Memory B cell (primary cell): ENCODE measurements at regions not wholly inside any gene's neighbourhood (a gene's known extent, or its start where the extent isn't known, plus 50 kb on each side); places are given as distances from the start of the nearest gene placed in this dataset.

Experiments used
- ATAC-seq: fragments of 150-1000 bp; cut with Tn5 transposase; 2 replicates; pipeline ENCODE4 v1.10.0; 2021; ENCODE audit warnings: low read depth, mild to moderate bottlenecking, moderate library complexity
- DNase-seq, 2 donors: peaks; one replicate each; pipeline ENCODE4 v3.0.0; 2022; ENCODE audit warnings: low spot score in 2 of 2
- H3K27ac Mint-ChIP-seq: one replicate; pipeline ENCODE4 v1.8.0; 2022; ENCODE audit warnings: mild to moderate bottlenecking, moderate library complexity, mixed read lengths
- H3K27me3 Mint-ChIP-seq: one replicate; pipeline ENCODE4 v1.8.0; 2022; ENCODE audit warnings: mixed read lengths
- H3K36me3 Mint-ChIP-seq: one replicate; pipeline ENCODE4 v1.8.0; 2022; ENCODE audit warnings: mild to moderate bottlenecking, mixed read lengths
- H3K4me1 Mint-ChIP-seq: one replicate; pipeline ENCODE4 v1.8.0; 2022; ENCODE audit warnings: mixed read lengths
- H3K4me3 Mint-ChIP-seq: one replicate; pipeline ENCODE4 v1.8.0; 2022; ENCODE audit warnings: mild to moderate bottlenecking, moderate library complexity, mixed read lengths
- H3K9me3 Mint-ChIP-seq: one replicate; pipeline ENCODE4 v1.8.0; 2022; ENCODE audit warnings: mixed read lengths

- H3K36me3 Mint-ChIP-seq, result no peaks in the 10 kb centered on the region
- peaks cover 2% of the 10 kb centered on the region for H3K9me3 Mint-ChIP-seq
- no peak overlapping the region for H3K27ac Mint-ChIP-seq
- no peak for ATAC-seq
- no peak for DNase-seq
- no peak overlapping the region for H3K4me3 Mint-ChIP-seq
- H3K27me3 Mint-ChIP-seq, result peaks cover 2% of the 10 kb centered on the region
- no peaks in the 10 kb centered on the region for H3K4me1 Mint-ChIP-seq
These were observed 310.5 kb downstream of the PLK2 start for GRCh38 chr5:58149345-58149744.

GRCh38 chr5:58148254-58148775 lies 311.6 kb downstream of the PLK2 start:
- Mint-ChIP-seq H3K27me3 (peaks cover 2% of the 10 kb centered on the region), H3K4me3 (no peak overlapping the region), H3K9me3 (peaks cover 2% of the 10 kb centered on the region), H3K4me1 (no peaks in the 10 kb centered on the region), H3K36me3 (no peaks in the 10 kb centered on the region), H3K27ac (no peak overlapping the region)
- no peak for DNase-seq
- no peak for ATAC-seq

- H3K4me1 Mint-ChIP-seq, result no peaks in the 10 kb centered on the region
These were observed 314.4 kb downstream of the PLK2 start for GRCh38 chr5:58145397-58145934.

GRCh38 chr5:58143727-58144126 lies 316.2 kb downstream of the PLK2 start:
- no peaks in the 10 kb centered on the region for H3K4me1 Mint-ChIP-seq
- no peaks in the 10 kb centered on the region for H3K36me3 Mint-ChIP-seq
- no peak overlapping the region for H3K27ac Mint-ChIP-seq
- ATAC-seq (no peak), DNase-seq (no peak)
- H3K27me3 Mint-ChIP-seq, result peaks cover 4% of the 10 kb centered on the region
- H3K4me3 Mint-ChIP-seq, result no peak overlapping the region
- no peaks in the 10 kb centered on the region for H3K9me3 Mint-ChIP-seq

More at GRCh38 chr5:58145397-58145934, 314.4 kb downstream of the PLK2 start:
- DNase-seq, result no peak
- Mint-ChIP-seq H3K36me3 (no peaks in the 10 kb centered on the region), H3K27ac (no peak overlapping the region), H3K27me3 (peaks cover 4% of the 10 kb centered on the region), H3K9me3 (no peaks in the 10 kb centered on the region), H3K4me3 (no peak overlapping the region)
- ATAC-seq, result no peak

- ATAC-seq, result no peak
- no peaks in the 10 kb centered on the region for H3K9me3 Mint-ChIP-seq
- H3K4me1 Mint-ChIP-seq, result no peaks in the 10 kb centered on the region
These were observed 316.7 kb downstream of the PLK2 start for GRCh38 chr5:58143181-58143580.

GRCh38 chr5:58138791-58139190 lies 321.1 kb downstream of the PLK2 start:
- ATAC-seq (no peak), DNase-seq (no peak)
- no peaks in the 10 kb centered on the region for H3K9me3 Mint-ChIP-seq
- no peak overlapping the region for H3K27ac Mint-ChIP-seq
- H3K27me3 Mint-ChIP-seq, result peaks cover 2% of the 10 kb centered on the region
- H3K4me3 Mint-ChIP-seq, result no peak overlapping the region
- H3K4me1 Mint-ChIP-seq, result no peaks in the 10 kb centered on the region
- H3K36me3 Mint-ChIP-seq, result no peaks in the 10 kb centered on the region

More at GRCh38 chr5:58143181-58143580, 316.7 kb downstream of the PLK2 start:
- no peak for DNase-seq
- H3K36me3 Mint-ChIP-seq, result no peaks in the 10 kb centered on the region
- no peak overlapping the region for H3K27ac Mint-ChIP-seq
- H3K27me3 Mint-ChIP-seq, result peaks cover 4% of the 10 kb centered on the region
- H3K4me3 Mint-ChIP-seq, result no peak overlapping the region

- H3K27me3 Mint-ChIP-seq, result no peaks in the 10 kb centered on the region
- no peaks in the 10 kb centered on the region for H3K9me3 Mint-ChIP-seq
- H3K4me3 Mint-ChIP-seq, result no peak overlapping the region
- H3K4me1 Mint-ChIP-seq, result no peaks in the 10 kb centered on the region
- H3K27ac Mint-ChIP-seq, result no peak overlapping the region
- no peak for DNase-seq
- no peak for ATAC-seq
- H3K36me3 Mint-ChIP-seq, result no peaks in the 10 kb centered on the region
These were observed 323.5 kb downstream of the PLK2 start for GRCh38 chr5:58136406-58136805.

GRCh38 chr5:58135571-58136335 lies 324.1 kb downstream of the PLK2 start:
- H3K4me1 Mint-ChIP-seq, result no peaks in the 10 kb centered on the region
- no peaks in the 10 kb centered on the region for H3K9me3 Mint-ChIP-seq
- no peaks in the 10 kb centered on the region for H3K36me3 Mint-ChIP-seq
- no peak for ATAC-seq
- no peak for DNase-seq
- no peak overlapping the region for H3K27ac Mint-ChIP-seq
- no peak overlapping the region for H3K4me3 Mint-ChIP-seq
- H3K27me3 Mint-ChIP-seq, result no peaks in the 10 kb centered on the region

- ATAC-seq, result no peak
- no peak overlapping the region for H3K4me3 Mint-ChIP-seq
- H3K27ac Mint-ChIP-seq, result no peak overlapping the region
- H3K4me1 Mint-ChIP-seq, result no peaks in the 10 kb centered on the region
- no peaks in the 10 kb centered on the region for H3K36me3 Mint-ChIP-seq
- H3K27me3 Mint-ChIP-seq, result no peaks in the 10 kb centered on the region
- H3K9me3 Mint-ChIP-seq, result no peaks in the 10 kb centered on the region
- DNase-seq, result no peak
These were observed 326.1 kb downstream of the PLK2 start for GRCh38 chr5:58133631-58134296.

- ATAC-seq, result no peak
- DNase-seq, result no peak
- no peaks in the 10 kb centered on the region for H3K36me3 Mint-ChIP-seq
- H3K4me1 Mint-ChIP-seq, result no peaks in the 10 kb centered on the region
- H3K27ac Mint-ChIP-seq, result no peak overlapping the region
- H3K9me3 Mint-ChIP-seq, result no peaks in the 10 kb centered on the region
- no peaks in the 10 kb centered on the region for H3K27me3 Mint-ChIP-seq
- H3K4me3 Mint-ChIP-seq, result no peak overlapping the region
These were observed 326.7 kb downstream of the PLK2 start for GRCh38 chr5:58133216-58133615.

GRCh38 chr5:58127255-58128220 lies 332.3 kb downstream of the PLK2 start:
- no peaks in the 10 kb centered on the region for H3K4me1 Mint-ChIP-seq
- H3K4me3 Mint-ChIP-seq, result no peak overlapping the region
- ATAC-seq (no peak), DNase-seq (no peak)
- no peak overlapping the region for H3K27ac Mint-ChIP-seq
- peaks cover 5% of the 10 kb centered on the region for H3K27me3 Mint-ChIP-seq
- no peaks in the 10 kb centered on the region for H3K9me3 Mint-ChIP-seq
- H3K36me3 Mint-ChIP-seq, result no peaks in the 10 kb centered on the region

- ATAC-seq (no peak), DNase-seq (no peak)
- Mint-ChIP-seq H3K27ac (no peak overlapping the region), H3K4me3 (no peak overlapping the region), H3K27me3 (peaks cover 8% of the 10 kb centered on the region), H3K36me3 (no peaks in the 10 kb centered on the region), H3K9me3 (no peaks in the 10 kb centered on the region), H3K4me1 (no peaks in the 10 kb centered on the region)
These were observed 336.4 kb downstream of the PLK2 start for GRCh38 chr5:58123501-58123900.

- no peak for ATAC-seq
- Mint-ChIP-seq H3K36me3 (no peaks in the 10 kb centered on the region), H3K9me3 (no peaks in the 10 kb centered on the region), H3K27me3 (peaks cover 9% of the 10 kb centered on the region), H3K4me3 (no peak overlapping the region), H3K27ac (no peak overlapping the region), H3K4me1 (no peaks in the 10 kb centered on the region)
- no peak for DNase-seq
These were observed 337.0 kb downstream of the PLK2 start for GRCh38 chr5:58122848-58123392.
